ENCODE measurements at regions not wholly inside any gene's neighbourhood (a gene's known extent, or its start where the extent isn't known, plus 50 kb on each side); places are given as distances from the start of the nearest gene placed in this dataset.
"Not testable (repeated sequence)": the region's sequence is repeated elsewhere in the genome, so short reads cannot be mapped to it uniquely, and the experiment has no call there.

DNA sequence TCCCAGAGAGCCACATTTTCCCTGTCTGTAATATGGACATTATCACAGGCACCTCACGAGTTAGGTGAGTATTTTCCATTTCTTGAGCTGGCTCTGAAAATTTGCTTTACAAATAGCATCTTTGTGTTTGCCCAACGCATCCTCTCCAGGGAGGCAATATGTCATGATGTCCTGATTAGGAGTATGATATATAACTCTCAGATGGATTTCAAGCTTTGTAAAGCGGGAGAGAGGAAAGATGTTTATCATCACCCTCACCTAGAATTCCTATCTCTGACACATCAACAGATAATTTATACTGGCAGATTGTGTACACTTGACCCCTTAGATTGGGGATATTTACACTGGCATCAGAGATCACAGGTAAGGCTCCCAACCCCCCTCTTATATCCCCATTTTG, 730.7 kb upstream of the RGS18 start:
- H3K4me2 ChIP-seq (ENCODE audit: low read length) = no peak overlapping the region
- POLR2A ChIA-PET = no interaction called here
- intact Hi-C loops (cut with micrococcal nuclease; ENCODE audit: unreplicated experiment) = no loop called here

GRCh38 chr1:191432817-191433216, 725.4 kb upstream of the RGS18 start:
- no peaks in the 10 kb centered on the region for H4K20me1 ChIP-seq (ENCODE audit: insufficient read depth, low read length)
- POLR2A ChIA-PET = interaction anchor here (0.6 kb wide), 1 partner anchor 12 kb away, joined by 4 read pairs; no protein-coding TSS in a partner anchor
- H3K4me1 ChIP-seq (ENCODE audit: insufficient read depth, low read length, poor library complexity, severe bottlenecking) = no peaks in the 10 kb centered on the region
- no peaks in the 10 kb centered on the region for H3K79me2 ChIP-seq (ENCODE audit: insufficient read depth, low read depth, low read length)
- no peaks in the 10 kb centered on the region for H3K9me2 ChIP-seq (ENCODE audit: insufficient read depth, low read length)
- H3K27ac ChIP-seq (ENCODE audit: low read depth, low read length, poor library complexity, severe bottlenecking) = no peak overlapping the region
- no peak overlapping the region for H3K4me2 ChIP-seq (ENCODE audit: low read length)
- H2AFZ ChIP-seq (ENCODE audit: low read length) = no peak overlapping the region
- intact Hi-C loops (cut with micrococcal nuclease; ENCODE audit: unreplicated experiment) = no loop called here
- TF ChIP-seq, protein P1, sequence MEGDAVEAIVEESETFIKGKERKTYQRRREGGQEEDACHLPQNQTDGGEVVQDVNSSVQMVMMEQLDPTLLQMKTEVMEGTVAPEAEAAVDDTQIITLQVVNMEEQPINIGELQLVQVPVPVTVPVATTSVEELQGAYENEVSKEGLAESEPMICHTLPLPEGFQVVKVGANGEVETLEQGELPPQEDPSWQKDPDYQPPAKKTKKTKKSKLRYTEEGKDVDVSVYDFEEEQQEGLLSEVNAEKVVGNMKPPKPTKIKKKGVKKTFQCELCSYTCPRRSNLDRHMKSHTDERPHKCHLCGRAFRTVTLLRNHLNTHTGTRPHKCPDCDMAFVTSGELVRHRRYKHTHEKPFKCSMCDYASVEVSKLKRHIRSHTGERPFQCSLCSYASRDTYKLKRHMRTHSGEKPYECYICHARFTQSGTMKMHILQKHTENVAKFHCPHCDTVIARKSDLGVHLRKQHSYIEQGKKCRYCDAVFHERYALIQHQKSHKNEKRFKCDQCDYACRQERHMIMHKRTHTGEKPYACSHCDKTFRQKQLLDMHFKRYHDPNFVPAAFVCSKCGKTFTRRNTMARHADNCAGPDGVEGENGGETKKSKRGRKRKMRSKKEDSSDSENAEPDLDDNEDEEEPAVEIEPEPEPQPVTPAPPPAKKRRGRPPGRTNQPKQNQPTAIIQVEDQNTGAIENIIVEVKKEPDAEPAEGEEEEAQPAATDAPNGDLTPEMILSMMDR (conservative IDR thresholded peaks at IDR 0.05; ENCODE audit: low read length) = no peak
- no peak for TF ChIP-seq EZH2phosphoT487 (IDR thresholded peaks at IDR 0.05; ENCODE audit: borderline replicate concordance, low read depth, low read length)
- DNase-seq (ENCODE audit: low spot score) = no peak
- no peaks in the 10 kb centered on the region for H3K36me3 ChIP-seq (ENCODE audit: insufficient read depth, low read length)
- H3K4me3 ChIP-seq (ENCODE audit: low read depth, low read length, poor library complexity, severe bottlenecking) = no peak overlapping the region
- BruUV-seq (replicated peaks) = no TSS peak
- no peaks in the 10 kb centered on the region for H3K9me3 ChIP-seq (ENCODE audit: low read length)
- CTCF ChIA-PET (ENCODE audit: unreplicated experiment) = no interaction called here

More for the DNA sequence above, 730.7 kb upstream of the RGS18 start:
- H2AFZ ChIP-seq (ENCODE audit: low read length) = no peak overlapping the region
- no peak for DNase-seq (ENCODE audit: low spot score)
- no peaks in the 10 kb centered on the region for H3K9me3 ChIP-seq (ENCODE audit: low read length)
- no peaks in the 10 kb centered on the region for H3K9me2 ChIP-seq (ENCODE audit: insufficient read depth, low read length)
- BruUV-seq (replicated peaks) = no TSS peak
- CTCF ChIA-PET (ENCODE audit: unreplicated experiment) = no interaction called here
- H3K4me3 ChIP-seq (ENCODE audit: low read depth, low read length, poor library complexity, severe bottlenecking) = no peak overlapping the region
- H3K27ac ChIP-seq (ENCODE audit: low read depth, low read length, poor library complexity, severe bottlenecking) = no peak overlapping the region
- no peaks in the 10 kb centered on the region for H4K20me1 ChIP-seq (ENCODE audit: insufficient read depth, low read length)
- no peaks in the 10 kb centered on the region for H3K79me2 ChIP-seq (ENCODE audit: insufficient read depth, low read depth, low read length)
- TF ChIP-seq, protein P1 (conservative IDR thresholded peaks at IDR 0.05; ENCODE audit: low read length) = no peak
- no peak for TF ChIP-seq EZH2phosphoT487 (IDR thresholded peaks at IDR 0.05; ENCODE audit: borderline replicate concordance, low read depth, low read length)
- H3K4me1 ChIP-seq (ENCODE audit: insufficient read depth, low read length, poor library complexity, severe bottlenecking) = no peaks in the 10 kb centered on the region
- no peaks in the 10 kb centered on the region for H3K36me3 ChIP-seq (ENCODE audit: insufficient read depth, low read length)

DNA sequence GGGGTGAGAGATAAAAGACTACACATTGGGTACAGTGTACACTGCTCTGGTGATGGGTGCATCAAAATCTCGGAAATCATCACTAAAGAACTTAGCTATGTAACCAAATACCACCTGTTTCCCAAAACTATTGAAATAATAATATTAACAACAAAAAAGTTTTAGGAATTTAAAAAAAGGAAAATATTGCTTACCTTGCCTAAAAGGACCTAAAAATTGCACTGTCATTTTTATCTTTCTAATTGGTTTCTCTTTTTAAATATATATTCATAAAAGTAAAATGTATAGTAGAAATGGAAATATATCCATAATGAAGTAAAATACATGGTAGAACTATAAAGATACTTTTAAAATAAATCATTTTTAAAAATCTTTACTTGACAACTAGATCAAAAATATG, 719.3 kb upstream of the RGS18 start:
- Histone ChIP-seq H3K9me3 (ENCODE audit: low read length) (no peaks in the 10 kb centered on the region), H2AFZ (ENCODE audit: low read length) (no peak overlapping the region), H3K27ac (ENCODE audit: low read depth, low read length, poor library complexity, severe bottlenecking) (no peak overlapping the region), H4K20me1 (ENCODE audit: insufficient read depth, low read length) (no peaks in the 10 kb centered on the region), H3K9me2 (ENCODE audit: insufficient read depth, low read length) (no peaks in the 10 kb centered on the region), H3K36me3 (ENCODE audit: insufficient read depth, low read length) (no peaks in the 10 kb centered on the region), H3K4me1 (ENCODE audit: insufficient read depth, low read length, poor library complexity, severe bottlenecking) (no peaks in the 10 kb centered on the region), H3K79me2 (ENCODE audit: insufficient read depth, low read depth, low read length) (no peaks in the 10 kb centered on the region), H3K4me3 (ENCODE audit: low read depth, low read length, poor library complexity, severe bottlenecking) (no peak overlapping the region), H3K4me2 (ENCODE audit: low read length) (no peak overlapping the region)
- ChIA-PET CTCF (ENCODE audit: unreplicated experiment) (no interaction called here), POLR2A (no interaction called here)
- BruUV-seq (replicated peaks) = no TSS peak
- intact Hi-C loops (cut with micrococcal nuclease; ENCODE audit: unreplicated experiment) = no loop called here
- TF ChIP-seq, protein P1 (conservative IDR thresholded peaks at IDR 0.05; ENCODE audit: low read length) = no peak
- no peak for TF ChIP-seq EZH2phosphoT487 (IDR thresholded peaks at IDR 0.05; ENCODE audit: borderline replicate concordance, low read depth, low read length)
- no peak for DNase-seq (ENCODE audit: low spot score)

DNA sequence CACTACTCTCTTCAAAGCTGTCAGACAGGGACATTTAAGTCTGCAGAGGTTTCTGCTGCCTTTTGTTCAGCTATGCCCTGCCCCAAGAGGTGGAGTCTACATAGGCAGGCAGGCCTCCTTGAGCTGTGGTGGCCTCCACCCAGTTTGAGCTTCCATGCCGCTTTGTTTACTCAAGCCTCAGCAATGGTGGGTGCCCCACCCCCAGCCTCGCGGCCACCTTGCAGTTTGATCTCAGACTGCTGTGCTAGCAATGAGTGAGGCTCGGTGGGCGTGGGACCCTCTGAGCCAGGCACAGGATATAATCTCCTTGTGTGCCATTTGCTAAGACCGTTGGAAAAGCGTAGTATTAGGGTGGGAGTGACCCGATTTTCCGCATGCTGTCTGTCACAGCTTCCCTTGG, 710.0 kb upstream of the RGS18 start:
- H3K9me3 ChIP-seq (ENCODE audit: low read length); H2AFZ ChIP-seq (ENCODE audit: low read length); H3K9me2 ChIP-seq (ENCODE audit: insufficient read depth, low read length); H3K4me3 ChIP-seq (ENCODE audit: low read depth, low read length, poor library complexity, severe bottlenecking); H3K4me1 ChIP-seq (ENCODE audit: insufficient read depth, low read length, poor library complexity, severe bottlenecking); POLR2A ChIA-PET; H3K27ac ChIP-seq (ENCODE audit: low read depth, low read length, poor library complexity, severe bottlenecking); BruUV-seq (replicated peaks); intact Hi-C loops (cut with micrococcal nuclease; ENCODE audit: unreplicated experiment); H3K4me2 ChIP-seq (ENCODE audit: low read length); DNase-seq (ENCODE audit: low spot score); H4K20me1 ChIP-seq (ENCODE audit: insufficient read depth, low read length); H3K36me3 ChIP-seq (ENCODE audit: insufficient read depth, low read length); H3K79me2 ChIP-seq (ENCODE audit: insufficient read depth, low read depth, low read length): not testable (repeated sequence)
- CTCF ChIA-PET (ENCODE audit: unreplicated experiment) = interaction anchor here (0.6 kb wide), 1 partner anchor 50 kb away, joined by 3 read pairs; no protein-coding TSS in a partner anchor

Measured in OCI-LY7 (cell line).